ENCODE measurements at regions not wholly inside any gene's neighbourhood (a gene's known extent, or its start where the extent isn't known, plus 50 kb on each side); places are given as distances from the start of the nearest gene placed in this dataset.

GRCh38 chr9:28696960-28697359 is 1123.7 kb upstream of the C9orf72 start:
- Histone ChIP-seq H3K4me3 (no peak overlapping the region), H2AFZ (ENCODE audit: low read depth, low read length) (no peak overlapping the region), H3K27me3 (ENCODE audit: control insufficient read depth in 2 of 2, insufficient read depth in 2 of 2, low read length in 2 of 2) (no peaks in the 10 kb centered on the region), H4K20me1 (replicated peaks; ENCODE audit: control insufficient read depth, insufficient read depth, low read length) (no peaks in the 10 kb centered on the region), H3K27ac (ENCODE audit: extremely low read depth, low read depth, low read length) (no peak overlapping the region), H3K4me2 (ENCODE audit: insufficient read depth, low read length) (no peak overlapping the region), H3K9me3 (replicated peaks; ENCODE audit: control insufficient read depth, insufficient read depth, low read depth, low read length) (no peaks in the 10 kb centered on the region), H3K9ac (ENCODE audit: insufficient read depth in 1 of 2, low read depth in 2 of 2, low read length in 2 of 2) (no peak overlapping the region), H3K9me1 (ENCODE audit: control insufficient read depth, insufficient read depth, low read length) (no peaks in the 10 kb centered on the region), H3K79me2 (ENCODE audit: control insufficient read depth, insufficient read depth, low read length) (no peaks in the 10 kb centered on the region), H3K36me3 (ENCODE audit: control insufficient read depth, insufficient read depth, low read length) (no peaks in the 10 kb centered on the region), H3K4me1 (replicated peaks in 1 of 2; ENCODE audit: control insufficient read depth in 2 of 2, insufficient read depth in 2 of 2, low read length in 2 of 2) (no peaks in the 10 kb centered on the region)
- CTCF ChIA-PET (ENCODE audit: low intra/inter-chr PET ratio): no interaction called here
- WGBS (ENCODE audit: insufficient coverage, low coverage, missing lambda C conversion rate): no CpG with 5 or more reads among the region's 2 CpGs
- ATAC-seq (no peak), DNase-seq (ENCODE audit: extremely low read depth in 1 of 4, low spot score in 3 of 4) (no peak), FAIRE-seq (no peak)
- in situ Hi-C loops (cut with MboI) (no loop called here), intact Hi-C loops (cut with micrococcal nuclease) (no loop called here)
- TF ChIP-seq ARHGAP35 (IDR thresholded peaks at IDR 0.05; ENCODE audit: partially characterized antibody) (no peak), KLF13 (tag; IDR thresholded peaks at IDR 0.05; ENCODE audit: borderline replicate concordance, low read depth) (no peak)
- POLR2A ChIA-PET: no interaction called here
- BruUV-seq (replicated peaks): no TSS peak

- no peaks in the 10 kb centered on the region for H3K79me2 ChIP-seq (ENCODE audit: control insufficient read depth, insufficient read depth, low read length)
- no peak overlapping the region for H3K4me3 ChIP-seq
- no peaks in the 10 kb centered on the region for H3K9me1 ChIP-seq (ENCODE audit: control insufficient read depth, insufficient read depth, low read length)
- no peak overlapping the region for H2AFZ ChIP-seq (ENCODE audit: low read depth, low read length)
- DNase-seq (ENCODE audit: extremely low read depth in 1 of 4, low spot score in 3 of 4): no peak
- intact Hi-C loops (cut with micrococcal nuclease) (no loop called here), in situ Hi-C loops (cut with MboI) (no loop called here)
- ATAC-seq: no peak
- H3K36me3 ChIP-seq (ENCODE audit: control insufficient read depth, insufficient read depth, low read length): no peaks in the 10 kb centered on the region
- POLR2A ChIA-PET: no interaction called here
- H3K27me3 ChIP-seq (ENCODE audit: control insufficient read depth in 2 of 2, insufficient read depth in 2 of 2, low read length in 2 of 2): no peaks in the 10 kb centered on the region
- no peaks in the 10 kb centered on the region for H4K20me1 ChIP-seq (replicated peaks; ENCODE audit: control insufficient read depth, insufficient read depth, low read length)
- no peak overlapping the region for H3K27ac ChIP-seq (ENCODE audit: extremely low read depth, low read depth, low read length)
- H3K4me1 ChIP-seq (replicated peaks in 1 of 2; ENCODE audit: control insufficient read depth in 2 of 2, insufficient read depth in 2 of 2, low read length in 2 of 2): no peaks in the 10 kb centered on the region
- no peak overlapping the region for H3K4me2 ChIP-seq (ENCODE audit: insufficient read depth, low read length)
- no peak overlapping the region for H3K9ac ChIP-seq (ENCODE audit: insufficient read depth in 1 of 2, low read depth in 2 of 2, low read length in 2 of 2)
- BruUV-seq (replicated peaks): no TSS peak
- CTCF ChIA-PET (ENCODE audit: low intra/inter-chr PET ratio): no interaction called here
- no peak for FAIRE-seq
- H3K9me3 ChIP-seq (replicated peaks; ENCODE audit: control insufficient read depth, insufficient read depth, low read depth, low read length): no peaks in the 10 kb centered on the region
- no peak for TF ChIP-seq HMGXB4 (CRISPR knock-in tag; IDR thresholded peaks at IDR 0.05)
- TF ChIP-seq ZNF445 (CRISPR knock-in tag; IDR thresholded peaks at IDR 0.05; ENCODE audit: low read depth): no peak
- TF ChIP-seq NFE2L1 (tag; IDR thresholded peaks at IDR 0.05; ENCODE audit: borderline replicate concordance, low read depth): no peak
- TF ChIP-seq TAF9B (IDR thresholded peaks at IDR 0.05; ENCODE audit: partially characterized antibody): no peak
- no peak for TF ChIP-seq TOE1 (IDR thresholded peaks at IDR 0.05; ENCODE audit: borderline replicate concordance)
- TF ChIP-seq TOE1 (CRISPR knock-in tag; IDR thresholded peaks at IDR 0.05; ENCODE audit: borderline replicate concordance, low read depth): no peak
- no peak for TF ChIP-seq ZNF217 (CRISPR knock-in tag; IDR thresholded peaks at IDR 0.05)
- no peak for TF ChIP-seq MYC (IDR thresholded peaks at IDR 0.05; ENCODE audit: low read depth, low read length)
- no peak for TF ChIP-seq MYC (CRISPR knock-in tag; IDR thresholded peaks at IDR 0.05; ENCODE audit: borderline replicate concordance, low read depth)
- no CpG with 5 or more reads among the region's 6 CpGs for WGBS (ENCODE audit: insufficient coverage, low coverage, missing lambda C conversion rate)
Observed at GRCh38 chr9:28699632-28700031, 1126.4 kb upstream of the C9orf72 start.

Measured in K562 (cell line).